Upper lobe of left lung (tissue), 4 donors: ENCODE measurements at regions not wholly inside any gene's neighbourhood (a gene's known extent, or its start where the extent isn't known, plus 50 kb on each side); places are given as distances from the start of the nearest gene placed in this dataset.

ENCODE experiments used
- POLR2A ChIP-seq, 4 donors: fragments of 450-650 bp; IDR thresholded peaks; one replicate each; pipeline ENCODE4 v1.5.1; 2016 to 2017; ENCODE audit warnings: antibody characterized with exemption in 4 of 4, mild to moderate bottlenecking in 2 of 4
- POLR2AphosphoS5 ChIP-seq, 2 donors: sonication (generic); formaldehyde crosslinking; IDR thresholded peaks; one replicate each; pipeline ENCODE4 v1.5.1; 2017; ENCODE audit warnings: antibody characterized with exemption in 2 of 2
- TF ChIP-seq, protein P1 (sequence below), 6 experiments: fragments of 450-650 bp in 4 of 6; fragments of 200-600 bp in 2 of 6; sonication (generic) in 2 of 6; IDR thresholded peaks; one replicate each; pipeline ENCODE4 v1.5.1; 2016 to 2019; ENCODE audit warnings: antibody characterized with exemption in 6 of 6

DNA sequence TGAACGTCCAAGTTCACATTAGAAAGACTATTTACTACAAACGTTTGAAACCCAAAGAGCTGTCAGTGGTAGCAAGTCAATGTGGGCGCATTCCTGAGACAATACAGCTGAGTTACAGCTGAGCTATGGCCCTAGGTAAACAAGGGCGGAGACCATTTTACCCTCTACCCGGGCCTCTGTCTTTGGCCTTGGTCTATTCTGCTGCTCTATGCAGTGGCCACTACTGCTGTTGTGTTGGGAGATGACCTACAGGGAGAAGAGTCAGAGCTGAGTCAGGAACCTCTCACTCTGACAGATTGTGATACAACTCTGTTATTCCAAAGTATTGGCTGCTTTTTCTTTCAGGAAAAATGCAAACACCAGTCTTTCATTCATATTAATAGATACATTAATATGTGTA, 700.6 kb downstream of the SEMA5A start:
- TF ChIP-seq, protein P1, sequence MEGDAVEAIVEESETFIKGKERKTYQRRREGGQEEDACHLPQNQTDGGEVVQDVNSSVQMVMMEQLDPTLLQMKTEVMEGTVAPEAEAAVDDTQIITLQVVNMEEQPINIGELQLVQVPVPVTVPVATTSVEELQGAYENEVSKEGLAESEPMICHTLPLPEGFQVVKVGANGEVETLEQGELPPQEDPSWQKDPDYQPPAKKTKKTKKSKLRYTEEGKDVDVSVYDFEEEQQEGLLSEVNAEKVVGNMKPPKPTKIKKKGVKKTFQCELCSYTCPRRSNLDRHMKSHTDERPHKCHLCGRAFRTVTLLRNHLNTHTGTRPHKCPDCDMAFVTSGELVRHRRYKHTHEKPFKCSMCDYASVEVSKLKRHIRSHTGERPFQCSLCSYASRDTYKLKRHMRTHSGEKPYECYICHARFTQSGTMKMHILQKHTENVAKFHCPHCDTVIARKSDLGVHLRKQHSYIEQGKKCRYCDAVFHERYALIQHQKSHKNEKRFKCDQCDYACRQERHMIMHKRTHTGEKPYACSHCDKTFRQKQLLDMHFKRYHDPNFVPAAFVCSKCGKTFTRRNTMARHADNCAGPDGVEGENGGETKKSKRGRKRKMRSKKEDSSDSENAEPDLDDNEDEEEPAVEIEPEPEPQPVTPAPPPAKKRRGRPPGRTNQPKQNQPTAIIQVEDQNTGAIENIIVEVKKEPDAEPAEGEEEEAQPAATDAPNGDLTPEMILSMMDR (IDR thresholded peaks at IDR 0.05) = no peak
- TF ChIP-seq POLR2AphosphoS5 (IDR thresholded peaks at IDR 0.05) (no peak), POLR2A (IDR thresholded peaks at IDR 0.05) (no peak)
